Dermis blood vessel endothelial cell (primary cell): ENCODE measurements at regions not wholly inside any gene's neighbourhood (a gene's known extent, or its start where the extent isn't known, plus 50 kb on each side); places are given as distances from the start of the nearest gene placed in this dataset.
A peak's percentile ranks its signal among the peaks of the same experiment; 100 is the strongest.

Source experiments
- DNase-seq: peaks from one replicate; pipeline ENCODE4 v3.0.0; 2010

- no peak for DNase-seq
Observed at GRCh38 chr12:43294916-43295315, 257.1 kb downstream of the ADAMTS20 start.

DNA sequence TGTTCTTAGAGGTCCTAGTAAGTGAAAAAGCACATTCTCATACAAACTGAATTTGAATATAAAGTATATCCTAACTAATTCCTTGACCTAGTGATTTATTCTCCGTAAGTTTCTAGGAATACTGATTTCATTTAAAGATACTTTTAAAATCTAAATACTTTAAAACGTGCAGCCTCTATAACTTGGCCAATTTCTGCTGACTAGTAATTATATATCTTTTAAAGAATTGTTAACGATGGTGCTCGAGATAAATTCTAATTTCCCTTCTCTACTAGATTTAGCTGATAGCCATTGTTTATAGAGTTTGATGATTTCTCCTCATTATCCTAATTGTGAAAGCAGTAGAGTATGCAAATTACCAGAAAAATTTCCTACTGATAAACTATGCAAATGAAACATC lies 257.9 kb downstream of the ADAMTS20 start:
- no peak for DNase-seq

DNA sequence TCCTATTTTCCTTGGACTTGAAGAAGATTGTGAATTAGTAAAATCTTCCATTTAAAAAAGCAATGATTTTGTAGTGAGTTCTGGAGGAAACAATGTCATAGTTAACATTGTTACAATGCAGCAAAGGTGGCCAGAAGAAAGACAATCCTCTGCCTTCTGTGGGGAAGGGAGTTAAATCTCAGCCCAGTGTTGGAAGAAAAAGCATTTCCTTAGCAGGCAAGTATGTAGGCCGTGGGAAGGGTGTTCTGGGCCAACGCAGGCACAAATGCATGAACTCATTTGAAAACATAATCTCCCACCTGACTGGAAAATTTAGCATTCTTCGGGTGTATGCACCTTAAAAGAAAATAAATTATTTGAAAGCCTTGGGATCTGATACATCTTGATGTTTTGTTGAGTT lies 258.6 kb downstream of the ADAMTS20 start:
- peak; percentile 73 for DNase-seq

- peak; percentile 87 for DNase-seq
Observed at GRCh38 chr12:43292699-43293098, 259.3 kb downstream of the ADAMTS20 start.

- peak; percentile 47 for DNase-seq
Observed at GRCh38 chr12:43291516-43291915, 260.5 kb downstream of the ADAMTS20 start.

- DNase-seq = no peak
Observed at GRCh38 chr12:43290836-43291235, 261.2 kb downstream of the ADAMTS20 start.

- peak; percentile 21 for DNase-seq
Observed at GRCh38 chr12:43289426-43289801, 262.6 kb downstream of the ADAMTS20 start.

DNA sequence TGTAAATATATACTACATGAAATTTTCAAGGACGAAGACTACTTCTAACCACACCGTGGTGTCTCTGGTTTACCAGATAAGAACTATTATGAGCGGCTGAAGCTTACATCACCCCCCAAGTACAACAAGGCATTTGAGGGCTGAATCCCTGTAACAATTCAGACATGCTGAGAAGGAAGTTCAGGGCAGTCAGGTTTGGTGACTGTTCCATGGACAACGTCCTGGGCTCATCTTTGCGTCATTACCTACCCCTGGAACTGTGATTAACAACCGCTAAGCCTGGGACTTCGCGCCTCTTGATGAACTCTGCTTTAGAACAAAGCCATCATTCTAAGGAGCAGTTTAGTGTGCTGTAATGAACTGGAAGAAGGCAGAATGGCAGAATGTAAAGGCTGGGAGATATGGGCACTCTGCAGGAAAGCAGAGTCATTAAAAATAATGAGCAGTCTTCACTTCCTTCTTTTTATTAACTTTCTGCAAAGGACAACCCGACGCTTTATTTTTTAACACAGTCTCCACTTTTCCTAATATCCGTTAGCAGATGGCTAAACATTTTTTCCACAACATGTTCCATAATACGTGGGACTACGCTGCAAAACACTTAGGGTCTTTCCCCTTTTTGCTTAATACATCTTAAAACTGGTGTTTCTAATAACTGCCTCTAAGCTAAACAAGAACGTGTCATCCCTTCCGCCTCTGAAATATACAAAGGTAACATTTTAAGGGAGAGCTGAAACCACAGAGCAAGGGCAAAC lies 263.2 kb downstream of the ADAMTS20 start:
- no peak for DNase-seq

- no peak for DNase-seq
Observed at GRCh38 chr12:43287706-43288383, 264.2 kb downstream of the ADAMTS20 start.

- no peak for DNase-seq
Observed at GRCh38 chr12:43286986-43287385, 265.0 kb downstream of the ADAMTS20 start.

- DNase-seq = peak; percentile 31
Observed at GRCh38 chr12:43285159-43285598, 266.8 kb downstream of the ADAMTS20 start.

GRCh38 chr12:43284486-43285158 lies 267.4 kb downstream of the ADAMTS20 start:
- no peak for DNase-seq

- no peak for DNase-seq
Observed at GRCh38 chr12:43283206-43283605, 268.8 kb downstream of the ADAMTS20 start.

DNA sequence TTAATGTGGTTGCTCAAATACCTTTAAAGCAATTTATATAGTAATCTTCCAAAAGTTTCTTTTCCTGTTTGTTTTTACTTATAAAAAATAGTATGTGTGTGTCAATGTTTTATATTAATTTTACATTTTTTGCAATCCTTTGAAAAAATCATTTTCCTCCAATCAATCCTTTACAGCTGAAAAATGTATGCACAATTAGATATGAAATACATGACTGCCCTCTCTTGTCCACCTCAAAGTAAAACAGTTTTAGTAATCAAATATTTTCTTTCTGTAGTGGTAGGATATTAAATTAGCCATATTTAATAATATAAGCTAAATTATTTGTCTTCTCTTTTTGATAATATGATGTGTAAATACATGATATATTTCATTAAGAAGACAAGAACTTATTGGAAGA lies 269.9 kb downstream of the ADAMTS20 start:
- DNase-seq = peak; percentile 61

- DNase-seq = no peak
Observed at GRCh38 chr12:43281563-43281962, 270.4 kb downstream of the ADAMTS20 start.

DNA sequence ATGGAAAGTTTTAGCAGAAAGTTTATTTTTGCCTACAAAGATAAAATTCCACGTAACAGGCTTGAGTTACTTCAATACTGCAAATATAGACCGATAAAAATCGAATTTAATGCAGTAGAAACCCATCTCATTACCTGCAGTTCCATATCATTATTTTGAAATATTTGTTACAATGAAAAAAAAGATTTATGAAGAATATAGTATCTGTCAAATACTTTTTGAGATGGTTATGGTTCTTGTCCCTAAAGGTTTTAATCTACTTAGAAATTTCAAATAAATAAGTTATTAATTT lies 273.5 kb downstream of the ADAMTS20 start:
- DNase-seq = no peak

GRCh38 chr12:43277651-43278540 lies 274.1 kb downstream of the ADAMTS20 start:
- peak; percentile 25 for DNase-seq

DNA sequence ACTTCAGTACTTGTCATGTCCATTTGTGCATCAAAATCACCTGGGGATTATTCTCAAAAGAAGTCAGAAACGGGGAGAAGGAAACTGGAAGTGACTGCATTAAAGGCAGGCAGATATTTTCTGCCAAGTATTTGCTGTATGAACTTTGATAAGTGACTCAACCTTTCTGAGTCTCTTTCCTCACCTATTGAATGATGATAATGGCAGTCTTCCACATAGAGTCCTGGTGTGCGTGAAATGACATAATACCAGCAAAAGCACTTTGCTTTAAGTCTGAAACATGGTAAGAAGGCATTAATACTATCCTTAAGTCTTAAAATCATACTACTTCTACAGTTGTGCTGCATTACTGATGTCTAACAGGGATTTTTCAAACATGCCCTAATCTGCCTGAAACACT lies 278.5 kb downstream of the ADAMTS20 start:
- peak; percentile 24 for DNase-seq

GRCh38 chr12:43271659-43272058 lies 280.3 kb downstream of the ADAMTS20 start:
- no peak for DNase-seq

- DNase-seq = peak; percentile 68
Observed at GRCh38 chr12:43267818-43268217, 284.2 kb downstream of the ADAMTS20 start.

DNA sequence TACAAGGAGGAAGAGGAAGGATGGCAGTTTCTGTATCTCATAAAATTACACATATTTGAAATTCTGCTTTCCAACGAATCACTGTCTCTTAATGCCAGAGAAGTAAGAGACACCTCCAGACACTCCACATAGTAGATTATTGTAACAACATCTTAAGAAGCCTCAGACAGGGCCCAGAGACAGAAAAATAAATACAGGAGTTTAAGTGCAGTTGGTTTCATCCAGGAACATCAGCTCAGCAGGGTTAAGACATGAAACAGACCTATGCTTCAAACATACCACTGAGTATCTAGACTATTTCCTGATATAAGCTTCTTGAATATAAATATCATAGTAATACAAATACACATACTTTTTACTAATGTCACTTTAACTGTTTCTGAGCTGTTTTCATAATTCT lies 290.3 kb downstream of the ADAMTS20 start:
- DNase-seq = no peak

DNA sequence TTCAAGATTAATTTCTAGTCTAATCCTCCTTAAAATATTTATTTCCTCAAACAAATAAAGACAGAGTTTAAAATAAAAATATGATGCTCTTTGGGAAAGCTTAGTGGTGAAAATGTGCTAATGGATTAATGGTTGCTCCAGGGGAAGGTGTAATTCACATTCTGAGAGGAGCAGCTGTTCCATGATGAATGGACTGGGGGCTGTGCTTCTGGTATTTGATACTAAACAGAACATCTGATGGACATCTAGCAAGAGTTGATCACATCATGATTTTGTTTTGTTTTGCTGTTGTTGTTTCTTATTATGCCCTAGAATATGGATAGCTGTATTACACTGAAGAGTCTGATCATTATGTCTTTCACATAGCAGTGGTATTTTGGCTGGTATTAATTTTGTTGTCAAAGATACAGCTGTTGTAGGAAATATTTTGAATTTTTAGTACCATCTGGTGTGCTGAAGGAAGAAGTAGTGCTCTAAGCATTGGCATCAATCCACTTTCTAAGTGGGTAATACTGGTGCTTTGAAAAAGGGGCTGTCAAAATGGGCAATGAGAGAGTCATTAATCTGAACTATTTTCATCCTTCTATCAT lies 296.4 kb downstream of the ADAMTS20 start:
- no peak for DNase-seq

DNA sequence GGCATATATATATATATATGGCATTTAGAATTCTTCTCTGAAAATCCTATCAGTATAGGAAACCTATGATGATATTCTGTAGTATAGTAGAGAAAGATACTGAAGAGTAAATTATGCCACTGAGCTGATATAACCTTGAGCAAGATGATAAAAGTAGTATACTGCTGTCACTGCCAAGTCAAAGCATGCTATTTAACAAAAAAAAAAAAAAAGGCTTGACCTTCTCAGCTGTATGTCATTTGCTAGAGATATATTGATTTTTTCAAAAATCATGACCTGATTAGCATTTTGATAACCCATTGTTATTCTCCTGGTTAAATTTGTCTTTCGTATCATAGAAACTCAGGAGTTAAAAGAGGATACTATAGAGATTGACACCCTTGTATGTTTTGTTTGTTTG lies 299.4 kb downstream of the ADAMTS20 start:
- DNase-seq = no peak
